Ovary (tissue), 7 donors: ENCODE measurements at regions not wholly inside any gene's neighbourhood (a gene's known extent, or its start where the extent isn't known, plus 50 kb on each side); places are given as distances from the start of the nearest gene placed in this dataset.

Experiments
- DNase-seq, 5 donors: peaks; one replicate each; pipeline ENCODE4 v3.0.0-alpha.2; 2019 to 2020
- H3K27ac ChIP-seq, 2 donors: fragments of 200-600 bp; one replicate each; pipeline versions ENCODE4 v1.5.1 to v1.8.0; 2019 to 2022
- H3K27me3 ChIP-seq: fragments of 200-600 bp; one replicate; pipeline ENCODE4 v1.8.0; 2022
- H3K36me3 ChIP-seq: fragments of 200-600 bp; sonication (generic); one replicate; pipeline ENCODE4 v1.5.1; 2019
- H3K4me1 ChIP-seq: one replicate; pipeline ENCODE4 v1.8.1; 2013; ENCODE audit warnings: mild to moderate bottlenecking, moderate library complexity; ENCODE audit not compliant: insufficient read depth
- H3K4me3 ChIP-seq: fragments of 200-600 bp; sonication (generic); one replicate; pipeline ENCODE4 v1.5.1; 2017
- H3K9me3 ChIP-seq, 2 donors: fragments of 200-600 bp in 1 of 2; sonication (generic) in 1 of 2; one replicate each; pipeline versions ENCODE4 v1.5.1 to v1.8.1; 2013 to 2019; ENCODE audit warnings: mild to moderate bottlenecking in 1 of 2, moderate library complexity in 1 of 2
- CTCF ChIP-seq, 3 donors: fragments of 450-650 bp in 2 of 3; fragments of 200-600 bp in 1 of 3; IDR thresholded peaks; one replicate each; pipeline versions ENCODE4 v1.5.1 to v1.8.0; 2016 to 2022; ENCODE audit warnings: antibody characterized with exemption in 3 of 3, mild to moderate bottlenecking in 1 of 3
- EP300 ChIP-seq: sonication (generic); formaldehyde crosslinking; IDR thresholded peaks from one replicate; pipeline ENCODE4 v1.6.1; 2017; ENCODE audit warnings: antibody characterized with exemption
- POLR2A ChIP-seq: fragments of 450-650 bp; IDR thresholded peaks from one replicate; pipeline ENCODE4 v1.6.1; 2017; ENCODE audit warnings: antibody characterized with exemption, mild to moderate bottlenecking, moderate library complexity
- WGBS, 3 donors: extraction: QIAGEN DNeasy Blood & Tissue Kit in 1 of 3; methylation state at CpG; one replicate each; pipeline versions ENCODE4 v1.1.5 to v1.1.7; 2013 to 2017; 5-methylcytosine and 5-hydroxymethylcytosine counted together
- intact Hi-C, 4 donors: fragments of 100-400 bp; cut with DNase I; formaldehyde crosslinking; loops; one replicate each; pipeline versions ENCODE4 v1.11.0 to v1.15.1; 2022 to 2023
- donor health status: DM: no; HTN: no; CAD: no; lungs with moderate emphysema.
- donor health status: DM: no; HTN: no; CAD: no.
- donor health status: Bipolar disorder and iron deficiency.
- donor health status: DM: no; HTN: no; CAD: no.
- donor health status: DM: yes; HTN: yes; CAD: no.

- Histone ChIP-seq H3K9me3 (no peaks in the 10 kb centered on the region), H3K4me1 (no peaks in the 10 kb centered on the region), H3K4me3 (no peak overlapping the region), H3K36me3 (no peaks in the 10 kb centered on the region), H3K27ac (no peak overlapping the region), H3K27me3 (no peaks in the 10 kb centered on the region)
- intact Hi-C loops, result no loop called here
- WGBS, 3 donors, result 15 to 23% (median 15%) methylated on average over 4 of the region's 4 CpGs
- DNase-seq, result no peak
- no peak for TF ChIP-seq EP300
Measured at GRCh38 chr17:5785338-5785737, 201.0 kb upstream of the NLRP1 start.

- H3K4me3 ChIP-seq, result no peak overlapping the region
- DNase-seq, result no peak
- no peak for TF ChIP-seq POLR2A
- no peak for TF ChIP-seq EP300
- TF ChIP-seq CTCF (IDR thresholded peaks at IDR 0.05), result no peak
- no peaks in the 10 kb centered on the region for H3K27me3 ChIP-seq
- no peaks in the 10 kb centered on the region for H3K9me3 ChIP-seq
- WGBS, 3 donors, result 60 to 75% (median 73%) methylated on average over 11 of the region's 11 CpGs
- H3K4me1 ChIP-seq, result no peaks in the 10 kb centered on the region
- no peak overlapping the region for H3K27ac ChIP-seq
- intact Hi-C loops, result no loop called here
- H3K36me3 ChIP-seq, result no peaks in the 10 kb centered on the region
Measured at GRCh38 chr17:5785867-5786509, 201.7 kb upstream of the NLRP1 start.

GRCh38 chr17:5786510-5786875 lies 202.2 kb upstream of the NLRP1 start:
- Histone ChIP-seq H3K27ac (no peak overlapping the region), H3K36me3 (no peaks in the 10 kb centered on the region), H3K9me3 (no peaks in the 10 kb centered on the region), H3K27me3 (no peaks in the 10 kb centered on the region), H3K4me3 (no peak overlapping the region), H3K4me1 (no peaks in the 10 kb centered on the region)
- WGBS, 3 donors, result 50 to 54% (median 52%) methylated on average over 6 of the region's 6 CpGs
- TF ChIP-seq EP300, result no peak
- no peak for TF ChIP-seq POLR2A
- no peak for TF ChIP-seq CTCF (IDR thresholded peaks at IDR 0.05)
- intact Hi-C loops, result no loop called here
- no peak for DNase-seq

GRCh38 chr17:5788266-5788900 lies 204.1 kb upstream of the NLRP1 start:
- Histone ChIP-seq H3K27ac (no peak overlapping the region), H3K9me3 (no peaks in the 10 kb centered on the region), H3K4me3 (no peak overlapping the region), H3K36me3 (no peaks in the 10 kb centered on the region), H3K4me1 (no peaks in the 10 kb centered on the region), H3K27me3 (no peaks in the 10 kb centered on the region)
- TF ChIP-seq EP300, result no peak
- no peak for TF ChIP-seq POLR2A
- TF ChIP-seq CTCF (IDR thresholded peaks at IDR 0.05), result no peak
- DNase-seq, result no peak
- intact Hi-C loops, result no loop called here
- WGBS, 3 donors, result 84 to 86% (median 85%) methylated on average over 6 of the region's 6 CpGs

- WGBS, 3 donors, result 49 to 73% (median 60%) methylated on average over 15 of the region's 15 CpGs
- DNase-seq, result no peak
- H3K27me3 ChIP-seq, result no peaks in the 10 kb centered on the region
- no peak for TF ChIP-seq EP300
- TF ChIP-seq POLR2A, result no peak
- no peak for TF ChIP-seq CTCF (IDR thresholded peaks at IDR 0.05)
- intact Hi-C loops, result no loop called here
- no peaks in the 10 kb centered on the region for H3K4me1 ChIP-seq
- H3K9me3 ChIP-seq, result no peaks in the 10 kb centered on the region
- no peaks in the 10 kb centered on the region for H3K36me3 ChIP-seq
- H3K4me3 ChIP-seq, result no peak overlapping the region
- no peak overlapping the region for H3K27ac ChIP-seq
Measured at GRCh38 chr17:5789528-5789927, 205.2 kb upstream of the NLRP1 start.
